K562 (cell line): ENCODE measurements at regions not wholly inside any gene's neighbourhood (a gene's known extent, or its start where the extent isn't known, plus 50 kb on each side); places are given as distances from the start of the nearest gene placed in this dataset.

Experiments
- ATAC-seq: fragments of 200-7000 bp; cut with Tn5 transposase; 3 replicates; pipeline ENCODE4 v1.9.1; 2020; ENCODE audit warnings: moderate library complexity
- BruUV-seq: library from RNA; stranded (reverse); fragments of 400-500 nt; replicated peaks from 2 replicates; lab custom pipeline; 2021; lab: Mats Ljungman, UMichigan
- CTCF ChIA-PET: fragments of 300-600 bp; formaldehyde crosslinking; extraction: SDS; loops from one replicate; lab custom pipeline; 2021; ENCODE audit warnings: low intra/inter-chr PET ratio; lab: Yijun Ruan, JAX
- POLR2A ChIA-PET: fragments of 300-600, 350-650 bp; sonication (Branson Sonifier 250); formaldehyde crosslinking; extraction: SDS; loops from one replicate; lab custom pipeline; 2021; ENCODE audit warnings: antibody characterized with exemption, inconsistent platforms; lab: Yijun Ruan, JAX
- DNase-seq, 4 experiments: peaks; one replicate each; pipeline versions ENCODE4 v3.0.0 to v3.0.0-alpha.2; 2011 to 2018; ENCODE audit warnings: low spot score in 3 of 4, mixed read lengths in 3 of 4; ENCODE audit errors: extremely low read depth in 1 of 4
- FAIRE-seq: peaks from 2 replicates; lab custom pipeline; 2011; peaks lifted over from hg19 to GRCh38; lab: Jason Lieb, UNC
- H2AFZ ChIP-seq: 2 replicates; pipeline ENCODE4 v1.6.0; 2011; ENCODE audit warnings: low read depth, low read length, control low read depth, inconsistent platforms
- H3K27ac ChIP-seq: fragments of 200-600 bp; 3 replicates; pipeline ENCODE4 v1.8.0; 2011; ENCODE audit warnings: low read depth, mild to moderate bottlenecking, control low read depth, inconsistent platforms, low read length, moderate library complexity, mixed read lengths; ENCODE audit errors: extremely low read depth
- H3K27me3 ChIP-seq, 2 experiments: fragments of 300-600 bp in 1 of 2; 2 replicates in 1 of 2; 3 replicates in 1 of 2; pipeline versions ENCODE4 v1.6.0 to v1.8.0; 2011; ENCODE audit warnings: inconsistent platforms in 2 of 2, low read length in 2 of 2, mild to moderate bottlenecking in 1 of 2, mixed read lengths in 1 of 2, moderate library complexity in 1 of 2; ENCODE audit not compliant: control insufficient read depth in 2 of 2, insufficient read depth in 2 of 2
- H3K36me3 ChIP-seq: fragments of 300-600 bp; 3 replicates; pipeline ENCODE4 v1.8.0; 2011; ENCODE audit warnings: mild to moderate bottlenecking, low read length, inconsistent platforms; ENCODE audit not compliant: control insufficient read depth, insufficient read depth
- H3K4me1 ChIP-seq, 2 experiments: fragments of 200-600 bp in 1 of 2; replicated peaks in 1 of 2; 2 replicates in 1 of 2; 3 replicates in 1 of 2; pipeline versions ENCODE4 v1.5.1 to v1.8.0; 2011; ENCODE audit warnings: inconsistent platforms in 2 of 2, low read length in 2 of 2, mild to moderate bottlenecking in 1 of 2, mixed read lengths in 1 of 2, moderate library complexity in 1 of 2; ENCODE audit not compliant: control insufficient read depth in 2 of 2, insufficient read depth in 2 of 2
- H3K4me2 ChIP-seq: 2 replicates; pipeline ENCODE4 v1.6.1; 2011; ENCODE audit warnings: low read length, control low read depth, inconsistent platforms, mixed read lengths; ENCODE audit not compliant: insufficient read depth
- H3K4me3 ChIP-seq: fragments of 200-600 bp; sonication (generic), shearing (Covaris generic); 2 replicates; pipeline ENCODE4 v1.5.1; 2016; ENCODE audit warnings: control low read depth, inconsistent platforms
- H3K79me2 ChIP-seq: fragments of 200-600 bp; 3 replicates; pipeline ENCODE4 v1.8.0; 2011; ENCODE audit warnings: low read length, inconsistent platforms; ENCODE audit not compliant: control insufficient read depth, insufficient read depth
- H3K9ac ChIP-seq, 2 experiments: 2 replicates each; pipeline versions ENCODE4 v1.6.0 to v1.6.1; 2011; ENCODE audit warnings: low read depth in 2 of 2, low read length in 2 of 2, control low read depth in 1 of 2, inconsistent platforms in 1 of 2, mild to moderate bottlenecking in 1 of 2, mixed read lengths in 1 of 2; ENCODE audit not compliant: insufficient read depth in 1 of 2
- H3K9me1 ChIP-seq: one replicate; pipeline ENCODE4 v1.6.0; 2011; ENCODE audit warnings: inconsistent platforms, mild to moderate bottlenecking, low read length, moderate library complexity; ENCODE audit not compliant: control insufficient read depth, insufficient read depth
- H3K9me3 ChIP-seq: replicated peaks from 2 replicates; pipeline ENCODE4 v1.5.1; 2011; ENCODE audit warnings: low read depth, low read length, inconsistent platforms; ENCODE audit not compliant: control insufficient read depth, insufficient read depth
- H4K20me1 ChIP-seq: replicated peaks from 2 replicates; pipeline ENCODE4 v1.6.1; 2011; ENCODE audit warnings: low read length, inconsistent platforms, mixed read lengths; ENCODE audit not compliant: control insufficient read depth, insufficient read depth
- HMG20A ChIP-seq: fragments of 450-650 bp; formaldehyde crosslinking; conservative IDR thresholded peaks from 2 replicates; pipeline ENCODE4 v1.4.0; 2020; ENCODE audit warnings: mild to moderate bottlenecking, mixed read lengths
- RBM25 ChIP-seq: fragments of 200-400 bp; formaldehyde crosslinking; IDR thresholded peaks from 2 replicates; pipeline ENCODE4 v1.6.1; 2018; ENCODE audit warnings: low read length, low read depth, moderate library complexity; ENCODE audit not compliant: severe bottlenecking
- TOE1 ChIP-seq, 2 experiments: fragments of 450-650 bp in 1 of 2; sonication (generic) in 1 of 2; formaldehyde crosslinking in 1 of 2; IDR thresholded peaks; 2 replicates each; pipeline versions ENCODE4 v1.7.1 to v1.8.0; 2016 to 2022; ENCODE audit warnings: borderline replicate concordance in 2 of 2, mild to moderate bottlenecking in 2 of 2, antibody characterized with exemption in 1 of 2, inconsistent platforms in 1 of 2, low read depth in 1 of 2, missing genetic modification reagents in 1 of 2, moderate library complexity in 1 of 2
- ZNF57 ChIP-seq: fragments of 450-650 bp; formaldehyde crosslinking; IDR thresholded peaks from 2 replicates; pipeline ENCODE4 v1.4.0; 2020; ENCODE audit warnings: mild to moderate bottlenecking, moderate library complexity
- WGBS: fragments of 100-300 bp; shearing (Covaris generic); methylation state at CpG from one replicate; pipeline ENCODE4 v1.1.6; 2016; ENCODE audit warnings: low coverage, mixed read lengths; ENCODE audit not compliant: insufficient coverage; ENCODE audit errors: missing lambda C conversion rate; 5-methylcytosine and 5-hydroxymethylcytosine counted together
- in situ Hi-C: fragments of 300-500 bp; cut with MboI; formaldehyde crosslinking; loops from 4 replicates; pipeline ENCODE4 v1.15.0; 2018; ENCODE audit warnings: inconsistent platforms, mixed read lengths
- intact Hi-C: fragments of 100-400 bp; cut with micrococcal nuclease; formaldehyde crosslinking; loops from 2 replicates; pipeline ENCODE4 v1.14.2; 2022
- TF ChIP-seq, protein P1 (sequence below): fragments of 250-450 bp; sonication (Bioruptor Pico); IDR thresholded peaks from 2 replicates; pipeline ENCODE4 v1.4.0; 2020; ENCODE audit warnings: mild to moderate bottlenecking, moderate library complexity
- TF ChIP-seq, protein P2 (sequence below): sonication (generic); formaldehyde crosslinking; IDR thresholded peaks from 2 replicates; pipeline ENCODE4 v1.8.1; 2023; ENCODE audit warnings: mild to moderate bottlenecking, missing genetic modification reagents

DNA sequence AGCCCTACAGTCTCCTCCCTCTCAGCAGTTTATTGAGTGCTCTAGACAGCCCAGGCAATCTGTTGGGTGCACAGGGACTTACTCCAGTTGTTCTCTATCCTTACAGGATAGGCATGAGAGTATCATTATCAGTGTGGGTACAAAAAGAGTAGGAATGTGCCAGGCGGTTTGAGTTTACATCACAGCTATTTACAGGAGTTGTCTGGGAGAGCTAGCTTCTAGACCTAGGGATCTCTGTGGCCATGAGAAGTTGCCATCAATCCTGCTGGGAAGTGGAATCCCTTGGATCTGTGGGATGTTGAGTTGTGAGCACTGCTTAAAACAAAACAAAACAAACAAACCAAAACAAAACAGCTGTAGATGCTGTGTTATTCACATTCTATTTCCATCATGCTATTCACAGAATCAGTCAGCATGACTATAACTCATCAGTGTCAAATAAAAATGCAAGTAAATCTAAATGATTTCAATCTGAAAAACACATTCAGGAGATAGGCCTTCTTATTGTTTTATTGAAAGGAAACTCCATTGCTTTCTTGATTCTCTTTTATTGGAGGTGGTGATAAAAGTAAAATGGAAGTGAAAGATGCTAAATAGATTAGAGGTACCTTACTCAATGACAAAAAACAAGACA, 552.4 kb upstream of the ZNF608 start:
- no peak for DNase-seq
- Histone ChIP-seq H3K9ac (no peak overlapping the region), H3K9me3 (no peaks in the 10 kb centered on the region), H3K4me3 (no peak overlapping the region), H3K27ac (no peak overlapping the region), H4K20me1 (no peaks in the 10 kb centered on the region), H3K36me3 (no peaks in the 10 kb centered on the region), H3K9me1 (no peaks in the 10 kb centered on the region), H2AFZ (no peak overlapping the region), H3K79me2 (no peaks in the 10 kb centered on the region), H3K4me1 (no peaks in the 10 kb centered on the region), H3K4me2 (no peak overlapping the region), H3K27me3 (no peaks in the 10 kb centered on the region)
- ChIA-PET CTCF (no interaction called here), POLR2A (no interaction called here)
- intact Hi-C loops (no loop called here), in situ Hi-C loops (no loop called here)
- ATAC-seq = no peak
- no peak for FAIRE-seq
- no TSS peak for BruUV-seq
- 0% methylated on average over 1 of the region's 1 CpG for WGBS
- TF ChIP-seq RBM25 = no peak
- TF ChIP-seq, protein P1, sequence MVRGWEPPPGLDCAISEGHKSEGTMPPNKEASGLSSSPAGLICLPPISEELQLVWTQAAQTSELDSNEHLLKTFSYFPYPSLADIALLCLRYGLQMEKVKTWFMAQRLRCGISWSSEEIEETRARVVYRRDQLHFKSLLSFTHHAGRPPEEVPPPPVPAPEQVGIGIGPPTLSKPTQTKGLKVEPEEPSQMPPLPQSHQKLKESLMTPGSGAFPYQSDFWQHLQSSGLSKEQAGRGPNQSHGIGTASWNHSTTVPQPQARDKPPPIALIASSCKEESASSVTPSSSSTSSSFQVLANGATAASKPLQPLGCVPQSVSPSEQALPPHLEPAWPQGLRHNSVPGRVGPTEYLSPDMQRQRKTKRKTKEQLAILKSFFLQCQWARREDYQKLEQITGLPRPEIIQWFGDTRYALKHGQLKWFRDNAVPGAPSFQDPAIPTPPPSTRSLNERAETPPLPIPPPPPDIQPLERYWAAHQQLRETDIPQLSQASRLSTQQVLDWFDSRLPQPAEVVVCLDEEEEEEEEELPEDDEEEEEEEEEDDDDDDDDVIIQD = no peak
- no peak for TF ChIP-seq HMG20A (CRISPR knock-in tag)
- TF ChIP-seq ZNF57 = no peak
- no peak for TF ChIP-seq TOE1 (IDR thresholded peaks at IDR 0.05; ENCODE audit: borderline replicate concordance)
- no peak for TF ChIP-seq TOE1 (CRISPR knock-in tag; IDR thresholded peaks at IDR 0.05; ENCODE audit: borderline replicate concordance, low read depth)
- TF ChIP-seq, protein P2, sequence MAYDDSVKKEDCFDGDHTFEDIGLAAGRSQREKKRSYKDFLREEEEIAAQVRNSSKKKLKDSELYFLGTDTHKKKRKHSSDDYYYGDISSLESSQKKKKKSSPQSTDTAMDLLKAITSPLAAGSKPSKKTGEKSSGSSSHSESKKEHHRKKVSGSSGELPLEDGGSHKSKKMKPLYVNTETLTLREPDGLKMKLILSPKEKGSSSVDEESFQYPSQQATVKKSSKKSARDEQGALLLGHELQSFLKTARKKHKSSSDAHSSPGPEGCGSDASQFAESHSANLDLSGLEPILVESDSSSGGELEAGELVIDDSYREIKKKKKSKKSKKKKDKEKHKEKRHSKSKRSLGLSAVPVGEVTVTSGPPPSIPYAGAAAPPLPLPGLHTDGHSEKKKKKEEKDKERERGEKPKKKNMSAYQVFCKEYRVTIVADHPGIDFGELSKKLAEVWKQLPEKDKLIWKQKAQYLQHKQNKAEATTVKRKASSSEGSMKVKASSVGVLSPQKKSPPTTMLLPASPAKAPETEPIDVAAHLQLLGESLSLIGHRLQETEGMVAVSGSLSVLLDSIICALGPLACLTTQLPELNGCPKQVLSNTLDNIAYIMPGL (CRISPR knock-in tag) = no peak
